Right cardiac atrium (tissue), 5 donors: ENCODE measurements at regions not wholly inside any gene's neighbourhood (a gene's known extent, or its start where the extent isn't known, plus 50 kb on each side); places are given as distances from the start of the nearest gene placed in this dataset.

Experiments
- ATAC-seq, 2 donors: fragments of 200-7000 bp; cut with Tn5 transposase; one replicate each; pipeline versions ENCODE4 v1.8.0 to v1.9.1; 2020; ENCODE audit warnings: moderate library complexity in 2 of 2, mild to moderate bottlenecking in 1 of 2
- DNase-seq, 3 donors: peaks; one replicate each; pipeline ENCODE4 v3.0.0-alpha.2; 2020
- H3K27ac ChIP-seq: one replicate; pipeline ENCODE4 v1.5.1; 2013; ENCODE audit warnings: mild to moderate bottlenecking, low read length, control low read depth, moderate library complexity
- H3K27me3 ChIP-seq: one replicate; pipeline ENCODE4 v1.6.1; 2013; ENCODE audit not compliant: control insufficient read depth, insufficient read depth
- H3K4me1 ChIP-seq: one replicate; pipeline ENCODE4 v1.6.1; 2013; ENCODE audit warnings: low read length; ENCODE audit not compliant: control insufficient read depth, insufficient read depth
- H3K4me3 ChIP-seq: one replicate; pipeline ENCODE4 v1.5.1; 2013; ENCODE audit warnings: low read length, control low read depth
- H3K9me3 ChIP-seq: one replicate; pipeline ENCODE4 v1.6.1; 2013; ENCODE audit warnings: low read length; ENCODE audit not compliant: control insufficient read depth
- WGBS: extraction: QIAGEN DNeasy Blood & Tissue Kit; methylation state at CpG from one replicate; pipeline ENCODE4 v1.1.7; 2013; 5-methylcytosine and 5-hydroxymethylcytosine counted together
- intact Hi-C, 4 donors: fragments of 100-400 bp; cut with DNase I; formaldehyde crosslinking; loops; one replicate each; pipeline versions ENCODE4 v1.11.0 to v1.14.0; 2022 to 2023
- donor health status: healthy with polysubstance abuse.
- donor health status: DM: no; HTN: yes; CAD: no.
- donor health status: DM: no; HTN: no; CAD: no.
- donor health status: DM: no; HTN: yes; CAD: no; lungs with severe emphysema.
- donor health status: DM: yes; HTN: yes; CAD: no.

DNA sequence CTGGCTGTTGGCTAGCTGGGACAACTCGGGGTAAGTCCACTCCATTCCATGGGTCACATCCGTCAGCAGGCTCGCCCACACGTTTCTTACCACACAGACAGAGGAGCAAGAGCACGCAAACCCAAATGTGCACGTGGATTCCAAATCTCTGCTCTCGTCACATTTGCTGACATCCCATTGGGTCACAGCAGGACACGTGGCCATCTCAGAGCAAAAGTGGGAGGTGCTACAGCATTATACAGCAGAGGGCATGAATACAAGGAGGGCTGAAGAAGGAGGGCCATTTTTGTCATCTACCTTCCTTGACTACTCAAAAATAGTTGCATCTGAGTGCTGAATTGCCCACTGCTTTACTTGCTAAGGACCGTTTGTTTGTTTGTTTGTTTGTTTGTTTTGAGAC is 84.7 kb downstream of the RBBP6 start:
- intact Hi-C loops: no loop called here
- no peak for DNase-seq
- no peaks in the 10 kb centered on the region for H3K4me1 ChIP-seq
- ATAC-seq: no peak
- H3K4me3 ChIP-seq: no peak overlapping the region
- no peak overlapping the region for H3K27ac ChIP-seq
- H3K27me3 ChIP-seq: no peaks in the 10 kb centered on the region
- H3K9me3 ChIP-seq: no peaks in the 10 kb centered on the region
- 80% methylated on average over 9 of the region's 9 CpGs for WGBS

GRCh38 chr16:24626256-24626655 is 86.9 kb downstream of the RBBP6 start:
- no peaks in the 10 kb centered on the region for H3K4me1 ChIP-seq
- H3K9me3 ChIP-seq: no peaks in the 10 kb centered on the region
- WGBS: 75% methylated on average over 2 of the region's 2 CpGs
- H3K4me3 ChIP-seq: no peak overlapping the region
- no peak overlapping the region for H3K27ac ChIP-seq
- intact Hi-C loops: no loop called here
- DNase-seq (no peak), ATAC-seq (no peak)
- no peaks in the 10 kb centered on the region for H3K27me3 ChIP-seq

- DNase-seq: no peak
- Histone ChIP-seq H3K27ac (no peak overlapping the region), H3K27me3 (no peaks in the 10 kb centered on the region), H3K9me3 (no peaks in the 10 kb centered on the region), H3K4me1 (no peaks in the 10 kb centered on the region), H3K4me3 (no peak overlapping the region)
- no peak for ATAC-seq
- WGBS: 37% methylated on average over 1 of the region's 1 CpG
- intact Hi-C loops: no loop called here
Observed at GRCh38 chr16:24634919-24635318, 94.5 kb upstream of the TNRC6A start.

- Histone ChIP-seq H3K4me1 (no peaks in the 10 kb centered on the region), H3K4me3 (no peak overlapping the region), H3K27me3 (no peaks in the 10 kb centered on the region), H3K27ac (no peak overlapping the region), H3K9me3 (no peaks in the 10 kb centered on the region)
- WGBS: 17% methylated on average over 6 of the region's 6 CpGs
- intact Hi-C loops: no loop called here
- ATAC-seq (peak; percentile 57 to 81), DNase-seq (peak; percentile 79 to 87 (median 86))
Observed at GRCh38 chr16:24635900-24636610, 93.4 kb upstream of the TNRC6A start.

GRCh38 chr16:24639769-24640168 is 89.7 kb upstream of the TNRC6A start:
- Histone ChIP-seq H3K27ac (no peak overlapping the region), H3K27me3 (no peaks in the 10 kb centered on the region), H3K4me1 (no peaks in the 10 kb centered on the region), H3K4me3 (no peak overlapping the region), H3K9me3 (no peaks in the 10 kb centered on the region)
- 49% methylated on average over 2 of the region's 2 CpGs for WGBS
- DNase-seq (no peak), ATAC-seq (no peak)
- intact Hi-C loops: no loop called here

GRCh38 chr16:24643489-24643888 is 86.0 kb upstream of the TNRC6A start:
- Histone ChIP-seq H3K27me3 (no peaks in the 10 kb centered on the region), H3K27ac (no peak overlapping the region), H3K4me1 (no peaks in the 10 kb centered on the region), H3K9me3 (no peaks in the 10 kb centered on the region), H3K4me3 (no peak overlapping the region)
- ATAC-seq (no peak), DNase-seq (no peak)
- 85% methylated on average over 8 of the region's 8 CpGs for WGBS
- intact Hi-C loops: no loop called here

DNA sequence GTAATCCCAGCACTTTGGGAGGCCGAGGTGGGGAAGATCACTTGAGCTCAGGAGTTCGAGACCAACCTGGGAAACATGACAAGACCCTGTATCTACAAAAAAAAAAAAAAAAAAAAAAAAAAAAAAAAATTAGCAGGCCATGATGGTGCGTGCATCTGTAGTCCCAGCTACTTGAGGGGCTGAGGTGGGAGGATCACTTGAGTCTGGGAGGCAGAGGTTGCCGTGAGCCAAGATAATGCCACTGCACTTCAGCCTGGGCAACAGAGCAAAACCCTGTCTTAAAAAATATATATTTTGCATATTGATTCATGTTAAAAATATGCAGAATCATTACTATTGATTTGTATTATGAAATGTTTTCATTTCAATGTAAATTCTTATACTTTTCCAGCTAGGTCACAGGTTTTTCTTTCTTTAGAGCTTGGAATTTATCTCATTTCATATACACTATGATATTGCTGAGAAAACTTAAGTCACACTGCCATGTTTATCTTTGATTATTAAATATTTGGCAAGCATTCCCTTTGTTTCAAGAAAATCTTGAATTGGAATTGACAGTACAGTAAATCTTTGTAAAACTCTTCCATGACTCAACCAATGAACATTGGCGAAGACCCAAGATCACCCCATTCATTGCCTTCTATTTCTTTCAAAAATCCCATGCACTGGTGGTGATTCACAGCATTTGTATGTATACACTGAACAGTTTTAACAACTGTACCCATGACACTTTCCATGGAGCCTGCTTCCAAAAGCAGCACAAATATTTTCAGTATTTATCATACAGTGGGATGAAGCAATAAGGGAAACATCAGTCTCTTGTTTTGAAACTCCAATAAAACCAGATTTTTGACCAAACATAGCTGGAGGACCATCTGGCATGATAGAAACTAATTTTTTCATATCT is 83.5 kb upstream of the TNRC6A start:
- 72% methylated on average over 5 of the region's 5 CpGs for WGBS
- Histone ChIP-seq H3K4me1 (no peaks in the 10 kb centered on the region), H3K9me3 (no peaks in the 10 kb centered on the region), H3K27me3 (no peaks in the 10 kb centered on the region), H3K4me3 (no peak overlapping the region), H3K27ac (no peak overlapping the region)
- DNase-seq: no peak
- peak; percentile 70 to 80 for ATAC-seq
- intact Hi-C loops: no loop called here

GRCh38 chr16:24646646-24646995 is 82.8 kb upstream of the TNRC6A start:
- Histone ChIP-seq H3K9me3 (no peaks in the 10 kb centered on the region), H3K4me3 (no peak overlapping the region), H3K27ac (no peak overlapping the region), H3K4me1 (no peaks in the 10 kb centered on the region), H3K27me3 (no peaks in the 10 kb centered on the region)
- intact Hi-C loops: no loop called here
- ATAC-seq: no peak
- WGBS: 71% methylated on average over 2 of the region's 2 CpGs
- no peak for DNase-seq

- DNase-seq (no peak), ATAC-seq (no peak)
- intact Hi-C loops: no loop called here
- WGBS: 79% methylated on average over 4 of the region's 4 CpGs
- Histone ChIP-seq H3K27me3 (no peaks in the 10 kb centered on the region), H3K9me3 (no peaks in the 10 kb centered on the region), H3K4me3 (no peak overlapping the region), H3K27ac (no peak overlapping the region), H3K4me1 (no peaks in the 10 kb centered on the region)
Observed at GRCh38 chr16:24652209-24652712, 77.2 kb upstream of the TNRC6A start.

GRCh38 chr16:24652803-24653202 is 76.6 kb upstream of the TNRC6A start:
- no peaks in the 10 kb centered on the region for H3K27me3 ChIP-seq
- ATAC-seq: no peak
- DNase-seq: no peak
- 17% methylated on average over 1 of the region's 1 CpG for WGBS
- H3K4me3 ChIP-seq: no peak overlapping the region
- no peaks in the 10 kb centered on the region for H3K4me1 ChIP-seq
- intact Hi-C loops: no loop called here
- H3K27ac ChIP-seq: no peak overlapping the region
- H3K9me3 ChIP-seq: no peaks in the 10 kb centered on the region

DNA sequence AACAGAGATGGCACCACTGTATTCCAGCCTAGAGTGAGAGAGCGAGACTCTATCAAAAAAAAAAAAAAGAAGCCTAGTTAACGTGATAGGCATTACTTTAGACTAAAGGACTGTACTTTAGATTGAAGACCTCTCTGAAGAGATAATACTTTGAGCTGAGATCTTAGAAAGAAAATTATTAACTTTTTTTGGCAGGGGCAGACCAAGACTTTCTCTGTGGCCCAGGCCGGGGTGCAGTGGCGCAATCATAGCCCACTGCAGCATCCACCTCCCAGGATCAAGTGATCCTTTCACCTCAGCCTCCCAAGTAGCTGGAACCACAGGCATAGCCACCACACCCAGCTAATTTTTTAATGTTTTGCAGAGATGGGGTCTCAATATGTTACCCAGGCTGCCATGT is 75.7 kb upstream of the TNRC6A start:
- no peak overlapping the region for H3K27ac ChIP-seq
- H3K27me3 ChIP-seq: no peaks in the 10 kb centered on the region
- H3K9me3 ChIP-seq: no peaks in the 10 kb centered on the region
- no peak overlapping the region for H3K4me3 ChIP-seq
- ATAC-seq (no peak), DNase-seq (no peak)
- no peaks in the 10 kb centered on the region for H3K4me1 ChIP-seq
- WGBS: 89% methylated on average over 4 of the region's 4 CpGs
- intact Hi-C loops: no loop called here
